ENCODE measurements at regions not wholly inside any gene's neighbourhood (a gene's known extent, or its start where the extent isn't known, plus 50 kb on each side); places are given as distances from the start of the nearest gene placed in this dataset.

GRCh38 chr2:2740238-2740775, 409.2 kb upstream of the MYT1L start:
- Histone ChIP-seq H4K8ac (ENCODE audit: low read depth in 2 of 2, low read length in 2 of 2) (no peak overlapping the region), H3K4me1 (ENCODE audit: control insufficient read depth, insufficient read depth, low read length) (no peaks in the 10 kb centered on the region), H2AK9ac (replicated peaks; ENCODE audit: low read depth, low read length, poor library complexity) (no peak overlapping the region), H2BK120ac (ENCODE audit: low read depth, low read length) (no peak overlapping the region), H2BK15ac (ENCODE audit: low read depth, low read length) (no peak overlapping the region), H3K79me1 (ENCODE audit: low read depth in 1 of 2, low read length in 2 of 2) (no peaks in the 10 kb centered on the region), H3K27ac (ENCODE audit: insufficient read depth, low read length) (no peak overlapping the region), H2BK20ac (ENCODE audit: low read depth, low read length) (no peak overlapping the region), H4K91ac (ENCODE audit: insufficient read depth, low read depth, low read length) (no peak overlapping the region), H2AK5ac (ENCODE audit: low read depth, low read length) (no peak overlapping the region), H3K18ac (ENCODE audit: low read depth, low read length) (no peak overlapping the region), H3K4ac (ENCODE audit: low read depth, low read length) (no peak overlapping the region), H3K14ac (replicated peaks; ENCODE audit: low read depth, low read length) (no peak overlapping the region), H3K4me3 (ENCODE audit: insufficient read depth, low read depth, low read length) (no peak overlapping the region), H3K23ac (ENCODE audit: low read depth, low read length) (no peak overlapping the region), H4K20me1 (ENCODE audit: insufficient read depth, low read length) (no peaks in the 10 kb centered on the region), H3K27me3 (ENCODE audit: control insufficient read depth, insufficient read depth, low read length) (no peaks in the 10 kb centered on the region), H4K5ac (ENCODE audit: low read depth, low read length) (no peak overlapping the region), H3K4me2 (ENCODE audit: low read depth, low read length) (no peak overlapping the region), H3K9me1 (ENCODE audit: insufficient read depth, low read length) (no peaks in the 10 kb centered on the region), H2AFZ (replicated peaks; ENCODE audit: low read length, poor library complexity) (no peak overlapping the region), H3K56ac (ENCODE audit: extremely low read depth, insufficient read depth, low read length) (no peak overlapping the region), H3K9me3 (ENCODE audit: control insufficient read depth, insufficient read depth, low read length) (peaks cover 37% of the 10 kb centered on the region), H3K9ac (ENCODE audit: low read depth, low read length) (no peak overlapping the region), H2BK5ac (ENCODE audit: low read depth, low read length, poor library complexity, severe bottlenecking) (no peak overlapping the region), H3K36me3 (ENCODE audit: control insufficient read depth, insufficient read depth, low read length) (no peaks in the 10 kb centered on the region)
- POLR2A ChIA-PET (ENCODE audit: unreplicated experiment): no interaction called here
- BruUV-seq (replicated peaks): no TSS peak
- in situ Hi-C loops (cut with MboI; ENCODE audit: low sequenced_read_pairs): no loop called here
- no peak for ATAC-seq (ENCODE audit: low read depth)
- TF ChIP-seq CTCF (conservative IDR thresholded peaks at IDR 0.05; ENCODE audit: low read depth, low read length) (no peak), FOS (IDR thresholded peaks at IDR 0.05; ENCODE audit: low read depth, low read length) (no peak), ELK1 (IDR thresholded peaks at IDR 0.05; ENCODE audit: borderline replicate concordance, low read depth, low read length) (no peak), RAD21 (IDR thresholded peaks at IDR 0.05; ENCODE audit: low read length) (no peak), MAZ (IDR thresholded peaks at IDR 0.05; ENCODE audit: borderline replicate concordance, low read depth, low read length) (no peak), MAFK (IDR thresholded peaks at IDR 0.05; ENCODE audit: low read depth, low read length) (no peak), USF2 (IDR thresholded peaks at IDR 0.05; ENCODE audit: low read depth, low read length) (no peak), NFE2L2 (IDR thresholded peaks at IDR 0.05; ENCODE audit: low read depth, low read length) (no peak), MXI1 (IDR thresholded peaks at IDR 0.05; ENCODE audit: borderline replicate concordance, low read depth, low read length) (no peak), BHLHE40 (IDR thresholded peaks at IDR 0.05; ENCODE audit: low read depth, low read length) (no peak), CHD1 (IDR thresholded peaks at IDR 0.05; ENCODE audit: low read depth, low read length) (no peak), CEBPB (IDR thresholded peaks at IDR 0.05; ENCODE audit: low read depth, low read length) (no peak), RFX5 (IDR thresholded peaks at IDR 0.05; ENCODE audit: low read depth, low read length) (no peak), POLR2A (IDR thresholded peaks at IDR 0.05; ENCODE audit: low read depth, low read length) (no peak), SMC3 (IDR thresholded peaks at IDR 0.05; ENCODE audit: low read depth, low read length) (no peak), RCOR1 (IDR thresholded peaks at IDR 0.05; ENCODE audit: insufficient replicate concordance, low read length) (no peak)
- WGBS, 2 experiments (ENCODE audit: extremely low coverage in 2 of 2, insufficient read length in 1 of 2): 50% methylated on average over 1 of the region's 1 CpG; no CpG with 5 or more reads in 1 of the 2 experiments
- dilution Hi-C loops (cut with HindIII; ENCODE audit: low sequenced_read_pairs, unreplicated experiment): no loop called here
- intact Hi-C loops (cut with micrococcal nuclease): no loop called here
- DNase-seq: no peak
- CTCF ChIA-PET: no interaction called here
